Upper lobe of right lung (tissue), 1 donor: ENCODE measurements at regions not wholly inside any gene's neighbourhood (a gene's known extent, or its start where the extent isn't known, plus 50 kb on each side); places are given as distances from the start of the nearest gene placed in this dataset.

Experiments used
- ATAC-seq: fragments of 200-7000 bp; cut with Tn5 transposase; one replicate; pipeline ENCODE4 v1.9.1; 2020; ENCODE audit warnings: mild to moderate bottlenecking, moderate library complexity
- DNase-seq: peaks from one replicate; pipeline ENCODE4 v3.0.0-alpha.2; 2020
- H3K27ac ChIP-seq: fragments of 200-600 bp; one replicate; pipeline ENCODE4 v1.8.0; 2022
- H3K27me3 ChIP-seq: fragments of 200-600 bp; one replicate; pipeline ENCODE4 v1.8.0; 2022; ENCODE audit warnings: mild to moderate bottlenecking
- H3K36me3 ChIP-seq: fragments of 200-600 bp; one replicate; pipeline ENCODE4 v1.8.0; 2022
- H3K4me1 ChIP-seq: fragments of 200-600 bp; one replicate; pipeline ENCODE4 v1.8.0; 2022
- H3K4me3 ChIP-seq: fragments of 200-600 bp; one replicate; pipeline ENCODE4 v1.8.0; 2022; ENCODE audit warnings: mild to moderate bottlenecking
- H3K9me3 ChIP-seq: fragments of 200-600 bp; one replicate; pipeline ENCODE4 v1.8.0; 2022
- CTCF ChIP-seq: fragments of 200-600 bp; IDR thresholded peaks from one replicate; pipeline ENCODE4 v1.8.0; 2022; ENCODE audit warnings: antibody characterized with exemption
- intact Hi-C: fragments of 100-400 bp; cut with DNase I; formaldehyde crosslinking; loops from one replicate; pipeline ENCODE4 v1.11.0; 2022
- donor health status: DM: no; HTN: yes; CAD: no; lungs with severe emphysema.

GRCh38 chr14:79965896-79966295 lies 245.4 kb downstream of the DIO2 start:
- H3K27me3 ChIP-seq = no peaks in the 10 kb centered on the region
- DNase-seq = no peak
- intact Hi-C loops = no loop called here
- no peak for TF ChIP-seq CTCF
- H3K4me1 ChIP-seq = no peaks in the 10 kb centered on the region
- H3K4me3 ChIP-seq = no peak overlapping the region
- H3K27ac ChIP-seq = no peak overlapping the region
- H3K36me3 ChIP-seq = no peaks in the 10 kb centered on the region
- H3K9me3 ChIP-seq = no peaks in the 10 kb centered on the region
- ATAC-seq = no peak

DNA sequence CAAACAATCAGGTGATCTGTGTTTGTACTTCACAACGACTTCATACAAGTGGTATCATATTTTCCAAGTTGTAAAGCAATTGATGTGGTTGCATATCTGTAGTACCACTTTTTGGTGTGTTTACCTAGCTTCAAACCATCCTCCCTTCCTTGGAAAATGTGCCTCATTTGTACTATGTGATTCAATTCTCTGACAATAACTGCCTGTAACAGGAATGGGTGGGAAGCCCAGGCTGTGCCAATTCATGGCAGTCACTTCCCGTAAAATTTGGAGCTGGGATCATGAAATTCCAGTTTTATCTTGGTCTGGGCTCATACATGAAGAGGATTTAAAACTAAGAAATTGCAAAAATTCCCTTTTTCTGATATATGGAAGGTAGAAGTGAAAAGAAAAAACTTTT lies 250.1 kb downstream of the DIO2 start:
- Histone ChIP-seq H3K9me3 (peaks cover 5% of the 10 kb centered on the region), H3K4me3 (no peak overlapping the region), H3K27ac (no peak overlapping the region), H3K27me3 (no peaks in the 10 kb centered on the region), H3K36me3 (no peaks in the 10 kb centered on the region), H3K4me1 (no peaks in the 10 kb centered on the region)
- intact Hi-C loops = no loop called here
- TF ChIP-seq CTCF = no peak
- no peak for DNase-seq
- ATAC-seq = no peak

- H3K27me3 ChIP-seq = no peaks in the 10 kb centered on the region
- H3K27ac ChIP-seq = no peak overlapping the region
- DNase-seq = no peak
- no peak for TF ChIP-seq CTCF
- no peaks in the 10 kb centered on the region for H3K36me3 ChIP-seq
- no peaks in the 10 kb centered on the region for H3K4me1 ChIP-seq
- intact Hi-C loops = no loop called here
- peaks cover 10% of the 10 kb centered on the region for H3K9me3 ChIP-seq
- no peak for ATAC-seq
- no peak overlapping the region for H3K4me3 ChIP-seq
Observed at GRCh38 chr14:79960288-79960687, 251.0 kb downstream of the DIO2 start.

GRCh38 chr14:79951572-79951971 lies 259.7 kb downstream of the DIO2 start:
- no peaks in the 10 kb centered on the region for H3K27me3 ChIP-seq
- no peak for ATAC-seq
- H3K4me3 ChIP-seq = no peak overlapping the region

GRCh38 chr14:79949906-79950305 lies 261.4 kb downstream of the DIO2 start:
- Histone ChIP-seq H3K27me3 (no peaks in the 10 kb centered on the region), H3K36me3 (no peaks in the 10 kb centered on the region), H3K27ac (no peak overlapping the region), H3K9me3 (peaks cover 2% of the 10 kb centered on the region), H3K4me3 (no peak overlapping the region), H3K4me1 (no peaks in the 10 kb centered on the region)
- no peak for ATAC-seq
- no peak for TF ChIP-seq CTCF
- no peak for DNase-seq
- intact Hi-C loops = no loop called here

More at GRCh38 chr14:79951572-79951971, 259.7 kb downstream of the DIO2 start:
- no peak for DNase-seq
- intact Hi-C loops = no loop called here
- TF ChIP-seq CTCF = no peak
- Histone ChIP-seq H3K4me1 (no peaks in the 10 kb centered on the region), H3K27ac (no peak overlapping the region), H3K9me3 (peaks cover 14% of the 10 kb centered on the region), H3K36me3 (no peaks in the 10 kb centered on the region)

GRCh38 chr14:79947440-79948054 lies 263.8 kb downstream of the DIO2 start:
- intact Hi-C loops = no loop called here
- ATAC-seq = no peak
- Histone ChIP-seq H3K27ac (no peak overlapping the region), H3K27me3 (no peaks in the 10 kb centered on the region), H3K4me1 (no peaks in the 10 kb centered on the region), H3K9me3 (no peaks in the 10 kb centered on the region), H3K36me3 (no peaks in the 10 kb centered on the region), H3K4me3 (no peak overlapping the region)
- no peak for TF ChIP-seq CTCF
- DNase-seq = no peak
